IPS-15b (cell line): ENCODE measurements at regions not wholly inside any gene's neighbourhood (a gene's known extent, or its start where the extent isn't known, plus 50 kb on each side); places are given as distances from the start of the nearest gene placed in this dataset.

ENCODE experiments used
- H3K27me3 ChIP-seq: one replicate; pipeline ENCODE4 v1.6.1; 2013; ENCODE audit warnings: low read length; ENCODE audit not compliant: control insufficient read depth, insufficient read depth
- H3K36me3 ChIP-seq: one replicate; pipeline ENCODE4 v1.6.1; 2013; ENCODE audit warnings: low read length; ENCODE audit not compliant: control insufficient read depth, insufficient read depth
- H3K4me1 ChIP-seq: one replicate; pipeline ENCODE4 v1.6.1; 2013; ENCODE audit warnings: mild to moderate bottlenecking, low read length; ENCODE audit not compliant: control insufficient read depth, insufficient read depth
- H3K4me3 ChIP-seq: one replicate; pipeline ENCODE4 v1.5.1; 2013; ENCODE audit warnings: low read depth, low read length
- H3K9ac ChIP-seq: one replicate; pipeline ENCODE4 v1.6.1; 2013; ENCODE audit warnings: low read depth, mild to moderate bottlenecking, low read length
- H3K9me3 ChIP-seq: one replicate; pipeline ENCODE4 v1.6.1; 2013; ENCODE audit warnings: mild to moderate bottlenecking, low read length; ENCODE audit not compliant: control insufficient read depth, insufficient read depth

- no peaks in the 10 kb centered on the region for H3K27me3 ChIP-seq
- H3K9ac ChIP-seq: no peak overlapping the region
- no peak overlapping the region for H3K4me3 ChIP-seq
Observed at GRCh38 chr4:111797455-111798163, 347.6 kb upstream of the FAM241A start.

GRCh38 chr4:111798840-111799239 lies 346.4 kb upstream of the FAM241A start:
- Histone ChIP-seq H3K36me3 (no peaks in the 10 kb centered on the region), H3K9ac (no peak overlapping the region), H3K4me3 (no peak overlapping the region), H3K27me3 (no peaks in the 10 kb centered on the region), H3K4me1 (peaks cover 4% of the 10 kb centered on the region), H3K9me3 (no peaks in the 10 kb centered on the region)

More at GRCh38 chr4:111797455-111798163, 347.6 kb upstream of the FAM241A start:
- Histone ChIP-seq H3K4me1 (peaks cover 15% of the 10 kb centered on the region), H3K9me3 (no peaks in the 10 kb centered on the region), H3K36me3 (no peaks in the 10 kb centered on the region)

GRCh38 chr4:111800551-111800950 lies 344.7 kb upstream of the FAM241A start:
- Histone ChIP-seq H3K4me1 (no peaks in the 10 kb centered on the region), H3K36me3 (no peaks in the 10 kb centered on the region), H3K27me3 (no peaks in the 10 kb centered on the region), H3K9ac (no peak overlapping the region), H3K9me3 (no peaks in the 10 kb centered on the region), H3K4me3 (no peak overlapping the region)

- no peaks in the 10 kb centered on the region for H3K9me3 ChIP-seq
- peaks cover 11% of the 10 kb centered on the region for H3K27me3 ChIP-seq
- H3K9ac ChIP-seq: no peak overlapping the region
- H3K4me1 ChIP-seq: no peaks in the 10 kb centered on the region
- no peak overlapping the region for H3K4me3 ChIP-seq
- no peaks in the 10 kb centered on the region for H3K36me3 ChIP-seq
Observed at GRCh38 chr4:111802191-111802590, 343.1 kb upstream of the FAM241A start.

GRCh38 chr4:111806331-111806730 lies 338.9 kb upstream of the FAM241A start:
- peaks cover 40% of the 10 kb centered on the region for H3K27me3 ChIP-seq
- H3K36me3 ChIP-seq: no peaks in the 10 kb centered on the region
- no peak overlapping the region for H3K9ac ChIP-seq
- H3K4me1 ChIP-seq: peaks cover 7% of the 10 kb centered on the region
- no peak overlapping the region for H3K4me3 ChIP-seq
- H3K9me3 ChIP-seq: no peaks in the 10 kb centered on the region

- no peaks in the 10 kb centered on the region for H3K9me3 ChIP-seq
- no peaks in the 10 kb centered on the region for H3K36me3 ChIP-seq
- peaks cover 50% of the 10 kb centered on the region for H3K27me3 ChIP-seq
- H3K4me1 ChIP-seq: peaks cover 7% of the 10 kb centered on the region
- no peak overlapping the region for H3K9ac ChIP-seq
- no peak overlapping the region for H3K4me3 ChIP-seq
Observed at GRCh38 chr4:111807576-111807975, 337.7 kb upstream of the FAM241A start.

- Histone ChIP-seq H3K9me3 (no peaks in the 10 kb centered on the region), H3K36me3 (no peaks in the 10 kb centered on the region), H3K27me3 (peaks cover 52% of the 10 kb centered on the region), H3K4me1 (peaks cover 7% of the 10 kb centered on the region), H3K4me3 (no peak overlapping the region), H3K9ac (no peak overlapping the region)
Observed at GRCh38 chr4:111808174-111808573, 337.1 kb upstream of the FAM241A start.

GRCh38 chr4:111811661-111812060 lies 333.6 kb upstream of the FAM241A start:
- H3K36me3 ChIP-seq: no peaks in the 10 kb centered on the region
- H3K9ac ChIP-seq: no peak overlapping the region
- no peak overlapping the region for H3K4me3 ChIP-seq
- H3K27me3 ChIP-seq: peaks cover 47% of the 10 kb centered on the region
- no peaks in the 10 kb centered on the region for H3K9me3 ChIP-seq
- peaks cover 7% of the 10 kb centered on the region for H3K4me1 ChIP-seq

GRCh38 chr4:111812114-111812513 lies 333.1 kb upstream of the FAM241A start:
- no peak overlapping the region for H3K9ac ChIP-seq
- H3K4me1 ChIP-seq: peaks cover 7% of the 10 kb centered on the region
- no peak overlapping the region for H3K4me3 ChIP-seq
- peaks cover 43% of the 10 kb centered on the region for H3K27me3 ChIP-seq
- no peaks in the 10 kb centered on the region for H3K36me3 ChIP-seq
- no peaks in the 10 kb centered on the region for H3K9me3 ChIP-seq

- Histone ChIP-seq H3K4me3 (no peak overlapping the region), H3K27me3 (peaks cover 36% of the 10 kb centered on the region), H3K9ac (no peak overlapping the region), H3K4me1 (peaks cover 7% of the 10 kb centered on the region), H3K9me3 (no peaks in the 10 kb centered on the region), H3K36me3 (no peaks in the 10 kb centered on the region)
Observed at GRCh38 chr4:111812760-111813159, 332.5 kb upstream of the FAM241A start.

- Histone ChIP-seq H3K9ac (no peak overlapping the region), H3K4me1 (peaks cover 4% of the 10 kb centered on the region), H3K9me3 (no peaks in the 10 kb centered on the region), H3K27me3 (peaks cover 33% of the 10 kb centered on the region), H3K4me3 (no peak overlapping the region), H3K36me3 (no peaks in the 10 kb centered on the region)
Observed at GRCh38 chr4:111813555-111814140, 331.6 kb upstream of the FAM241A start.

- H3K9me3 ChIP-seq: no peaks in the 10 kb centered on the region
- H3K36me3 ChIP-seq: no peaks in the 10 kb centered on the region
- peaks cover 21% of the 10 kb centered on the region for H3K27me3 ChIP-seq
- no peaks in the 10 kb centered on the region for H3K4me1 ChIP-seq
- no peak overlapping the region for H3K4me3 ChIP-seq
- no peak overlapping the region for H3K9ac ChIP-seq
Observed at GRCh38 chr4:111814961-111815360, 330.3 kb upstream of the FAM241A start.
